ENCODE measurements at regions not wholly inside any gene's neighbourhood (a gene's known extent, or its start where the extent isn't known, plus 50 kb on each side); places are given as distances from the start of the nearest gene placed in this dataset.

GRCh38 chr18:53918091-53918490 lies 306.4 kb downstream of the MBD2 start:
- TF ChIP-seq CTCF (IDR thresholded peaks at IDR 0.05) (no peak), POLR2A (IDR thresholded peaks at IDR 0.05) (no peak)
